ENCODE measurements at regions not wholly inside any gene's neighbourhood (a gene's known extent, or its start where the extent isn't known, plus 50 kb on each side); places are given as distances from the start of the nearest gene placed in this dataset.

GRCh38 chr7:114854369-114854768 lies 67.5 kb upstream of the MDFIC start:
- Mint-ChIP-seq H3K9me3 (no peaks in the 10 kb centered on the region), H3K4me3 (no peak overlapping the region), H3K27ac (no peak overlapping the region), H3K27me3 (no peaks in the 10 kb centered on the region), H3K36me3 (no peaks in the 10 kb centered on the region), H3K4me1 (no peaks in the 10 kb centered on the region)
- no peak for DNase-seq
- CTCF ChIA-PET: no interaction called here

- no peaks in the 10 kb centered on the region for H3K4me1 Mint-ChIP-seq
- H3K27me3 Mint-ChIP-seq: peaks cover 3% of the 10 kb centered on the region
- DNase-seq: no peak
- CTCF ChIA-PET: no interaction called here
- H3K4me3 Mint-ChIP-seq: no peak overlapping the region
- H3K27ac Mint-ChIP-seq: no peak overlapping the region
- no peaks in the 10 kb centered on the region for H3K36me3 Mint-ChIP-seq
- H3K9me3 Mint-ChIP-seq: no peaks in the 10 kb centered on the region
Measured at GRCh38 chr7:114856625-114857024, 65.3 kb upstream of the MDFIC start.

GRCh38 chr7:114857605-114858004 lies 64.3 kb upstream of the MDFIC start:
- CTCF ChIA-PET: interaction anchor here (1.0 kb wide), 1 partner anchor 9 kb away, joined by 3 read pairs; no protein-coding TSS in a partner anchor

GRCh38 chr7:114859477-114859876 lies 62.4 kb upstream of the MDFIC start:
- no peaks in the 10 kb centered on the region for H3K4me1 Mint-ChIP-seq
- H3K27me3 Mint-ChIP-seq: peaks cover 3% of the 10 kb centered on the region
- no peaks in the 10 kb centered on the region for H3K9me3 Mint-ChIP-seq
- CTCF ChIA-PET: interaction anchor here (1.2 kb wide), 1 partner anchor 41 kb away, joined by 3 read pairs; no protein-coding TSS in a partner anchor
- no peak overlapping the region for H3K27ac Mint-ChIP-seq
- H3K36me3 Mint-ChIP-seq: no peaks in the 10 kb centered on the region
- DNase-seq: no peak
- H3K4me3 Mint-ChIP-seq: no peak overlapping the region

More at GRCh38 chr7:114857605-114858004, 64.3 kb upstream of the MDFIC start:
- Mint-ChIP-seq H3K4me3 (no peak overlapping the region), H3K27me3 (peaks cover 3% of the 10 kb centered on the region), H3K36me3 (no peaks in the 10 kb centered on the region), H3K4me1 (no peaks in the 10 kb centered on the region), H3K9me3 (no peaks in the 10 kb centered on the region), H3K27ac (no peak overlapping the region)
- DNase-seq: no peak

- no peaks in the 10 kb centered on the region for H3K9me3 Mint-ChIP-seq
- no peak overlapping the region for H3K27ac Mint-ChIP-seq
- DNase-seq: no peak
- no peak overlapping the region for H3K4me3 Mint-ChIP-seq
- H3K27me3 Mint-ChIP-seq: peaks cover 3% of the 10 kb centered on the region
- H3K4me1 Mint-ChIP-seq: no peaks in the 10 kb centered on the region
- no peaks in the 10 kb centered on the region for H3K36me3 Mint-ChIP-seq
- CTCF ChIA-PET: interaction anchor here (1.2 kb wide), 1 partner anchor 40 kb away, joined by 3 read pairs; no protein-coding TSS in a partner anchor
Measured at GRCh38 chr7:114860206-114860605, 61.7 kb upstream of the MDFIC start.

GRCh38 chr7:114862406-114862805 lies 59.5 kb upstream of the MDFIC start:
- peaks cover 3% of the 10 kb centered on the region for H3K27me3 Mint-ChIP-seq
- peaks cover 7% of the 10 kb centered on the region for H3K4me1 Mint-ChIP-seq
- no peak for DNase-seq
- H3K27ac Mint-ChIP-seq: no peak overlapping the region
- no peaks in the 10 kb centered on the region for H3K36me3 Mint-ChIP-seq
- no peaks in the 10 kb centered on the region for H3K9me3 Mint-ChIP-seq
- H3K4me3 Mint-ChIP-seq: no peak overlapping the region
- CTCF ChIA-PET: interaction anchor here (0.7 kb wide), 1 partner anchor 838 kb away, joined by 3 read pairs; no protein-coding TSS in a partner anchor

GRCh38 chr7:114864278-114864677 lies 57.6 kb upstream of the MDFIC start:
- no peaks in the 10 kb centered on the region for H3K9me3 Mint-ChIP-seq
- peaks cover 3% of the 10 kb centered on the region for H3K27me3 Mint-ChIP-seq
- no peak overlapping the region for H3K27ac Mint-ChIP-seq
- no peak overlapping the region for H3K4me3 Mint-ChIP-seq
- DNase-seq: no peak
- H3K4me1 Mint-ChIP-seq: peaks cover 7% of the 10 kb centered on the region
- CTCF ChIA-PET: interaction anchor here (0.8 to 4.9 kb wide), 5 partner anchors 60 to 783 kb away, joined by 3 to 71 read pairs (median 5); no protein-coding TSS in a partner anchor
- H3K36me3 Mint-ChIP-seq: no peaks in the 10 kb centered on the region

GRCh38 chr7:114865564-114865963 lies 56.3 kb upstream of the MDFIC start:
- Mint-ChIP-seq H3K4me3 (no peak overlapping the region), H3K36me3 (no peaks in the 10 kb centered on the region), H3K27me3 (peaks cover 3% of the 10 kb centered on the region), H3K27ac (no peak overlapping the region), H3K4me1 (peaks cover 7% of the 10 kb centered on the region), H3K9me3 (no peaks in the 10 kb centered on the region)
- CTCF ChIA-PET: interaction anchor here (0.6 to 4.9 kb wide), 25 partner anchors 12 to 784 kb away, joined by 3 to 71 read pairs (median 3); partner anchors contain the start of gene MDFIC
- peak; percentile 75 for DNase-seq

Data from activated naive CD4-positive, alpha-beta T cell treated with anti-CD3 and anti-CD28 coated beads, Interleukin-2, amount 10 ng/mL, durations not matched to agents 7 days and 5 days (primary cell).